CD4-positive, alpha-beta T cell (primary cell): ENCODE measurements at regions not wholly inside any gene's neighbourhood (a gene's known extent, or its start where the extent isn't known, plus 50 kb on each side); places are given as distances from the start of the nearest gene placed in this dataset.

ENCODE experiments used
- ATAC-seq: fragments of 200-7000 bp; cut with Tn5 transposase; one replicate; pipeline ENCODE4 v1.10.0; 2022; ENCODE audit warnings: mild to moderate bottlenecking; ENCODE audit not compliant: poor library complexity
- CTCF ChIA-PET: fragments of 350-600 bp; sonication (Branson Sonifier 250); formaldehyde crosslinking; loops from one replicate; lab custom pipeline; 2021; ENCODE audit warnings: antibody characterized with exemption, inconsistent platforms; lab: Charles Lee
- POLR2A ChIA-PET: fragments of 350-600 bp; sonication (Branson Sonifier 250); formaldehyde crosslinking; loops from one replicate; lab custom pipeline; 2021; ENCODE audit warnings: antibody characterized with exemption, inconsistent platforms; lab: Charles Lee
- DNase-seq, 14 experiments: peaks; one replicate each; pipeline ENCODE4 v3.0.0-alpha.2; 2013 to 2020; ENCODE audit warnings: mixed read lengths in 2 of 14
- H3K27ac ChIP-seq, 2 donors: one replicate each; pipeline versions ENCODE4 v1.5.1 to v1.7.0; 2013; ENCODE audit warnings: low read length in 2 of 2, low read depth in 1 of 2, mild to moderate bottlenecking in 1 of 2
- H3K27me3 ChIP-seq, 2 experiments: 1 replicate in 1 of 2; 2 replicates in 1 of 2; pipeline versions ENCODE4 v1.6.1 to v1.7.0; 2013; ENCODE audit warnings: low read length in 2 of 2, control low read depth in 1 of 2, mild to moderate bottlenecking in 1 of 2, moderate library complexity in 1 of 2; ENCODE audit not compliant: insufficient read depth in 2 of 2, control insufficient read depth in 1 of 2
- H3K36me3 ChIP-seq: one replicate; pipeline ENCODE4 v1.6.1; 2013; ENCODE audit warnings: low read length, control low read depth; ENCODE audit not compliant: insufficient read depth
- H3K4me1 ChIP-seq: one replicate; pipeline ENCODE4 v1.6.1; 2013; ENCODE audit warnings: low read length, control low read depth; ENCODE audit not compliant: insufficient read depth
- H3K4me3 ChIP-seq: one replicate; pipeline ENCODE4 v1.5.1; 2013; ENCODE audit warnings: mild to moderate bottlenecking, low read length, moderate library complexity
- H3K9me3 ChIP-seq, 2 experiments: 1 replicate in 1 of 2; 2 replicates in 1 of 2; pipeline versions ENCODE4 v1.6.1 to v1.7.0; 2013; ENCODE audit warnings: low read length in 2 of 2, mild to moderate bottlenecking in 2 of 2, control low read depth in 1 of 2, moderate library complexity in 1 of 2; ENCODE audit not compliant: control insufficient read depth in 1 of 2, insufficient read depth in 1 of 2
- H3K27ac Mint-ChIP-seq: one replicate; pipeline ENCODE4 v1.8.0; 2020; ENCODE audit warnings: mixed read lengths
- H3K27me3 Mint-ChIP-seq: one replicate; pipeline ENCODE4 v1.8.0; 2021; ENCODE audit warnings: mixed read lengths
- H3K36me3 Mint-ChIP-seq: one replicate; pipeline ENCODE4 v1.8.0; 2021; ENCODE audit warnings: low read depth, mixed read lengths
- H3K4me1 Mint-ChIP-seq: one replicate; pipeline ENCODE4 v1.8.0; 2021; ENCODE audit warnings: low read depth, mixed read lengths
- H3K4me3 Mint-ChIP-seq: one replicate; pipeline ENCODE4 v1.8.0; 2020; ENCODE audit warnings: mild to moderate bottlenecking, mixed read lengths
- H3K9me3 Mint-ChIP-seq: one replicate; pipeline ENCODE4 v1.8.0; 2020; ENCODE audit warnings: mixed read lengths
- CTCF ChIP-seq: fragments of 200-600 bp; IDR thresholded peaks from one replicate; pipeline ENCODE4 v1.8.0; 2022; ENCODE audit warnings: antibody characterized with exemption, mild to moderate bottlenecking
- intact Hi-C, 2 experiments: fragments of 100-400 bp; cut with DNase I in 1 of 2; cut with micrococcal nuclease in 1 of 2; formaldehyde crosslinking; loops; one replicate each; pipeline versions ENCODE4 v1.15.1 to v1.9.0; 2023 to 2025; cut with DNase I, micrococcal nuclease

DNA sequence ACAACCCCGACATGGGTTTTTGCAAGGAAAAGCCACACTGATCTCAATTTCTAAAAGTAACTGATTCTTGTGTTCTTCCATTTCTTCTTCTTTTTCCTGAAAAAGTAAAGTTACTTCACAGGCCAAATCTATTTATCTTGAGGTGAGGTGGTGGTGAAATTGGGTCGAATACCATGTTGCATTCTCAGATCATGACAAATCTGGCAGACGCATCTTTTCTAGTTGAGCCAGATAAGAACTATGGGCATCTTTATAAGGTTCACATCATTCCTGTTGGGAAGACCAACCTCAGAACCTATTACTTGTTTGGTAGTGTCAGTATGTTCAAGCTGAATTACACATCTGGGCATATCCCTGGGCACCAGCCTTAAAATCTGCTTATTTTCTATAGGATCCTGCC, 78.6 kb upstream of the USP25 start:
- no peaks in the 10 kb centered on the region for H3K36me3 Mint-ChIP-seq
- peaks cover 5% of the 10 kb centered on the region for H3K27me3 Mint-ChIP-seq
- no peak overlapping the region for H3K27ac Mint-ChIP-seq
- no peak for ATAC-seq
- Histone ChIP-seq H3K4me1 (no peaks in the 10 kb centered on the region), H3K9me3 (no peaks in the 10 kb centered on the region), H3K27me3 (no peaks in the 10 kb centered on the region), H3K27ac (no peak overlapping the region), H3K4me3 (no peak overlapping the region), H3K36me3 (no peaks in the 10 kb centered on the region)
- intact Hi-C loops: no loop called here
- H3K4me1 Mint-ChIP-seq: no peaks in the 10 kb centered on the region
- no peak for TF ChIP-seq CTCF
- CTCF ChIA-PET: no interaction called here
- no peaks in the 10 kb centered on the region for H3K9me3 Mint-ChIP-seq
- H3K4me3 Mint-ChIP-seq: no peak overlapping the region
- POLR2A ChIA-PET: no interaction called here
- no peak for DNase-seq

DNA sequence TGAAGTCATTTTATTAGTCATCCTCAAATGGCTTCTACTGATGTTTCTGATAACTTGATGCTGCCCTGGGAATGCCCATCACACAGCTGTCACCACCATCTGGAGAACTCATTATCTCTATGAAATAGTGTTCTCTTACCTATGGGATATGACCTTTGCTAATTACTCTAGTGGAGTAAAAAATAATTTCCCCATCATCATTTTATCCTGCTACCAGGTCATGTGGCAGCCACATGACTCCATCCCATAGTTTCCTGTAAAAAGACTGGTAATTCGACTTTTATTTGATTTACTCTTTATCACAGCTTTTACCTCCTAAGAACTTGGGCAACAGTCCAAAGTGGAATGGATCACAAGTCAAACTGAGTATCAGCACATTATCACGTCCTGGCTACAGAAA, 76.1 kb upstream of the USP25 start:
- TF ChIP-seq CTCF: no peak
- H3K9me3 ChIP-seq: no peaks in the 10 kb centered on the region
- H3K36me3 Mint-ChIP-seq: no peaks in the 10 kb centered on the region
- no peak overlapping the region for H3K27ac Mint-ChIP-seq
- H3K4me1 Mint-ChIP-seq: no peaks in the 10 kb centered on the region
- ATAC-seq (no peak), DNase-seq (no peak)
- intact Hi-C loops: no loop called here
- no peaks in the 10 kb centered on the region for H3K4me1 ChIP-seq
- POLR2A ChIA-PET: no interaction called here
- H3K27ac ChIP-seq: no peak overlapping the region
- peaks cover 5% of the 10 kb centered on the region for H3K27me3 Mint-ChIP-seq
- no peaks in the 10 kb centered on the region for H3K27me3 ChIP-seq
- CTCF ChIA-PET: no interaction called here
- no peak overlapping the region for H3K4me3 ChIP-seq
- no peaks in the 10 kb centered on the region for H3K9me3 Mint-ChIP-seq
- no peak overlapping the region for H3K4me3 Mint-ChIP-seq
- H3K36me3 ChIP-seq: no peaks in the 10 kb centered on the region

DNA sequence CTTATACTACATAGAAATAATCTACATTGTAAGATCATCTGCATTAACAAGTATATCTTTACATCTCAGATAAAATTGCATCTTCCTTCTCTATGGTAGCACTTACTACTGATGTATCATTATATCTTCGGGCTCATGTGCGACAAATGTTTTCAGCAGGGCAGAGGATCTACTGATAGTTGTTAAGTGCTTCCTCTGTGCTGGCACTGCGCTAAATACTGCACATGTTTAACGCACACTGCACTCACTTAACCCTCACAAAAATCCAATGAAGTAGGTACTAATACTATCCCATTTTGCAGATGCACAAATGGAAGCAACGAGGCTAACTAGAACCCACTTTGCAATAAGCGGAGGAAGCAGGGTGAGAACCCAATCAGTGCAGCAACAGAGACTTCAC, 75.6 kb upstream of the USP25 start:
- DNase-seq: no peak
- H3K4me1 Mint-ChIP-seq: no peaks in the 10 kb centered on the region
- no peak overlapping the region for H3K27ac ChIP-seq
- no peak overlapping the region for H3K4me3 Mint-ChIP-seq
- H3K27me3 Mint-ChIP-seq: peaks cover 5% of the 10 kb centered on the region
- no peaks in the 10 kb centered on the region for H3K9me3 Mint-ChIP-seq
- ATAC-seq: no peak
- intact Hi-C loops: no loop called here
- no peak overlapping the region for H3K4me3 ChIP-seq
- H3K36me3 ChIP-seq: no peaks in the 10 kb centered on the region
- TF ChIP-seq CTCF: no peak
- H3K27ac Mint-ChIP-seq: no peak overlapping the region
- POLR2A ChIA-PET: no interaction called here
- no peaks in the 10 kb centered on the region for H3K4me1 ChIP-seq
- no peaks in the 10 kb centered on the region for H3K27me3 ChIP-seq
- H3K9me3 ChIP-seq: no peaks in the 10 kb centered on the region
- no peaks in the 10 kb centered on the region for H3K36me3 Mint-ChIP-seq
- CTCF ChIA-PET: no interaction called here
